GM12878 (cell line): ENCODE measurements at regions not wholly inside any gene's neighbourhood (a gene's known extent, or its start where the extent isn't known, plus 50 kb on each side); places are given as distances from the start of the nearest gene placed in this dataset.

Experiments
- ATAC-seq: fragments of 200-7000 bp; cut with Tn5 transposase; 3 replicates; pipeline ENCODE4 v1.9.1; 2020; ENCODE audit warnings: mild to moderate bottlenecking, moderate library complexity
- BruUV-seq: library from RNA; stranded (reverse); fragments of 400-500 nt; replicated peaks from 2 replicates; lab custom pipeline; 2021; lab: Mats Ljungman, UMichigan
- CTCF ChIA-PET: fragments of 300-600 bp; sonication (Branson Sonifier 250); formaldehyde crosslinking; extraction: SDS; loops from one replicate; lab custom pipeline; 2021; ENCODE audit warnings: inconsistent platforms; lab: Yijun Ruan, JAX
- POLR2A ChIA-PET: fragments of 350-600 bp; formaldehyde crosslinking; extraction: SDS; loops from one replicate; lab custom pipeline; 2021; ENCODE audit warnings: inconsistent platforms; lab: Charles Lee
- RAD21 ChIA-PET: fragments of 300-600 bp; sonication (Branson Sonifier 250); formaldehyde crosslinking; loops from one replicate; lab custom pipeline; 2023; ENCODE audit warnings: antibody characterized with exemption; ENCODE audit not compliant: unreplicated experiment; lab: Charles Lee
- SMC1A ChIA-PET: fragments of 300-600 bp; sonication (Branson Sonifier 250); formaldehyde crosslinking; loops from one replicate; lab custom pipeline; 2023; ENCODE audit not compliant: unreplicated experiment, uncharacterized antibody; lab: Charles Lee
- DNase-seq: peaks from one replicate; pipeline ENCODE4 v3.0.0-alpha.2; 2011; ENCODE audit warnings: low read depth, low spot score
- FAIRE-seq: peaks from 3 replicates; lab custom pipeline; 2011; peaks lifted over from hg19 to GRCh38; lab: Jason Lieb, UNC
- H2AFZ ChIP-seq: 2 replicates; pipeline ENCODE4 v1.6.0; 2011; ENCODE audit warnings: low read depth, low read length, control low read depth; ENCODE audit not compliant: control insufficient read depth
- H3K27ac ChIP-seq: 2 replicates; pipeline ENCODE4 v1.5.1; 2011; ENCODE audit warnings: control low read depth; ENCODE audit not compliant: control insufficient read depth, insufficient read depth
- H3K27me3 ChIP-seq, 2 experiments: replicated peaks in 1 of 2; 2 replicates each; pipeline versions ENCODE4 v1.6.0 to v1.6.1; 2011; ENCODE audit warnings: low read length in 1 of 2; ENCODE audit not compliant: control insufficient read depth in 2 of 2, insufficient read depth in 2 of 2
- H3K36me3 ChIP-seq, 2 experiments: 2 replicates each; pipeline ENCODE4 v1.5.1; 2011; ENCODE audit warnings: low read length in 1 of 2; ENCODE audit not compliant: control insufficient read depth in 2 of 2, insufficient read depth in 2 of 2
- H3K4me1 ChIP-seq: 2 replicates; pipeline ENCODE4 v1.6.1; 2011; ENCODE audit warnings: mild to moderate bottlenecking, low read length, moderate library complexity, mixed read lengths; ENCODE audit not compliant: control insufficient read depth, insufficient read depth
- H3K4me2 ChIP-seq: 2 replicates; pipeline ENCODE4 v1.6.0; 2011; ENCODE audit warnings: control low read depth; ENCODE audit not compliant: control insufficient read depth, insufficient read depth
- H3K4me3 ChIP-seq: fragments of 200-600 bp; sonication (generic); 2 replicates; pipeline ENCODE4 v1.5.1; 2016
- H3K79me2 ChIP-seq: 2 replicates; pipeline ENCODE4 v1.6.0; 2011; ENCODE audit warnings: low read length; ENCODE audit not compliant: control insufficient read depth, insufficient read depth
- H3K9ac ChIP-seq: 2 replicates; pipeline ENCODE4 v1.8.0; 2011; ENCODE audit warnings: low read length, control low read depth, mixed read lengths; ENCODE audit not compliant: control insufficient read depth, insufficient read depth
- H3K9me3 ChIP-seq: replicated peaks from 3 replicates; pipeline ENCODE4 v1.5.1; 2011; ENCODE audit warnings: mild to moderate bottlenecking, low read length; ENCODE audit not compliant: control insufficient read depth, insufficient read depth
- H4K20me1 ChIP-seq: 2 replicates; pipeline ENCODE4 v1.6.0; 2011; ENCODE audit not compliant: control insufficient read depth, insufficient read depth
- NFXL1 ChIP-seq: fragments of 450-650 bp; IDR thresholded peaks from 2 replicates; pipeline ENCODE4 v1.6.1; 2017; ENCODE audit warnings: antibody characterized with exemption, mild to moderate bottlenecking, borderline replicate concordance
- NR2F1 ChIP-seq: fragments of 450-650 bp; conservative IDR thresholded peaks from 2 replicates; pipeline ENCODE4 v1.6.1; 2017; ENCODE audit warnings: mild to moderate bottlenecking
- RCOR1 ChIP-seq: conservative IDR thresholded peaks from 2 replicates; pipeline ENCODE4 v1.6.1; 2012; ENCODE audit warnings: low read depth, low read length, improper control_type of control experiment
- SIN3A ChIP-seq: IDR thresholded peaks from 2 replicates; pipeline ENCODE4 v1.6.1; 2012; ENCODE audit warnings: low read depth, low read length, improper control_type of control experiment
- WGBS: methylation state at CpG from one replicate; pipeline ENCODE4 v1.1.6; 2016; ENCODE audit warnings: low lambda C conversion rate; ENCODE audit not compliant: insufficient replicate concordance, insufficient coverage; ENCODE audit errors: missing lambda C conversion rate; 5-methylcytosine and 5-hydroxymethylcytosine counted together
- in situ Hi-C: fragments of 300-500 bp; cut with MboI; formaldehyde crosslinking; loops from 9 replicates; pipeline ENCODE4 v1.14.3; 2018; ENCODE audit warnings: mixed read lengths
- intact Hi-C: fragments of 100-400 bp; cut with micrococcal nuclease; formaldehyde crosslinking; loops from one replicate; pipeline ENCODE4 v1.14.2; 2022; ENCODE audit not compliant: unreplicated experiment

- Histone ChIP-seq H3K36me3 (no peaks in the 10 kb centered on the region), H3K4me1 (no peaks in the 10 kb centered on the region), H3K79me2 (no peaks in the 10 kb centered on the region), H3K4me2 (no peak overlapping the region), H4K20me1 (no peaks in the 10 kb centered on the region), H3K4me3 (no peak overlapping the region), H3K27me3 (peaks cover 0 to 2% of the 10 kb centered on the region in 2 experiments; a peak in 2 of 4 replicates), H3K9ac (no peak overlapping the region), H2AFZ (no peak overlapping the region), H3K27ac (no peak overlapping the region), H3K9me3 (no peaks in the 10 kb centered on the region)
- BruUV-seq: no TSS peak
- FAIRE-seq (no peak), ATAC-seq (no peak), DNase-seq (no peak)
- ChIA-PET CTCF (interaction anchor here (1.0 kb wide), 1 partner anchor 11 kb away, joined by 3 read pairs; no protein-coding TSS in a partner anchor), SMC1A (no interaction called here), RAD21 (no interaction called here), POLR2A (no interaction called here)
- in situ Hi-C loops (no loop called here), intact Hi-C loops (no loop called here)
- TF ChIP-seq NFXL1 (no peak), SIN3A (no peak)
- 7% methylated on average over 5 of the region's 5 CpGs for WGBS
These were observed 480.8 kb downstream of the PLCL1 start for GRCh38 chr2:198285216-198285615.

DNA sequence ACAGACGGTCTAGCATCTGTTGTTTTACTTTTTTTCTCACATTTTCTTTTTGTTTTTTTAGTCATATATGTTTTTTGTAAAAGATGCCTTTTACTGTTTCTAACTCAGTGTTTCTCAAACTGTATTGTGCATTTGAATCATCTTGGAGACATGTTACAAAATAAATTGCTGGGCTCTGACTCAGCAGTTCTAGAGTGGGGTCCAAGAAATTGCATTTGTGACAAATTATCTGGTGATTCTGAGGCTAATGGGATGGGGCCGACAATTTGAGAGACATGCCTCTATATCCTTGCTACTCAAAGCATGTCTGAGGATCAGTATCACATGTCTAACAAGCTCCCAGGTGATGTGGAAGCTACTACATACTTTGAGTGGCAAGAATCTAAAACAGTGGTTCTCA lies 478.8 kb downstream of the PLCL1 start:
- TF ChIP-seq SIN3A: no peak
- no peak for TF ChIP-seq RCOR1
- TF ChIP-seq NR2F1: no peak
- POLR2A ChIA-PET: no interaction called here
- Histone ChIP-seq H3K9me3 (no peaks in the 10 kb centered on the region), H3K27ac (no peak overlapping the region), H3K36me3 (no peaks in the 10 kb centered on the region), H3K4me1 (no peaks in the 10 kb centered on the region), H3K4me3 (no peak overlapping the region), H3K79me2 (no peaks in the 10 kb centered on the region), H2AFZ (no peak overlapping the region), H3K9ac (no peak overlapping the region), H3K27me3 (peaks cover 0 to 2% of the 10 kb centered on the region in 2 experiments; a peak in 2 of 4 replicates), H4K20me1 (no peaks in the 10 kb centered on the region), H3K4me2 (no peak overlapping the region)
- in situ Hi-C loops (no loop called here), intact Hi-C loops (no loop called here)
- BruUV-seq: no TSS peak
- ATAC-seq (no peak), DNase-seq (no peak), FAIRE-seq (no peak)
- CTCF ChIA-PET: no interaction called here
- RAD21 ChIA-PET: no interaction called here
- SMC1A ChIA-PET: no interaction called here
- WGBS: 13% methylated on average over 2 of the region's 2 CpGs
